Prostate gland (tissue), 2 donors: ENCODE measurements at regions not wholly inside any gene's neighbourhood (a gene's known extent, or its start where the extent isn't known, plus 50 kb on each side); places are given as distances from the start of the nearest gene placed in this dataset.

Source experiments
- POLR2A ChIP-seq: fragments of 450-650 bp; IDR thresholded peaks from one replicate; pipeline ENCODE4 v1.6.1; 2016; ENCODE audit warnings: antibody characterized with exemption, mild to moderate bottlenecking
- TF ChIP-seq, protein P1 (sequence below), 4 experiments: fragments of 200-600 bp in 2 of 4; fragments of 450-650 bp in 2 of 4; sonication (generic) in 2 of 4; IDR thresholded peaks; 1 replicate in 3 of 4; 2 replicates in 1 of 4; pipeline ENCODE4 v1.5.1; 2016 to 2019; ENCODE audit warnings: antibody characterized with exemption in 4 of 4, mild to moderate bottlenecking in 2 of 4, moderate library complexity in 2 of 4

DNA sequence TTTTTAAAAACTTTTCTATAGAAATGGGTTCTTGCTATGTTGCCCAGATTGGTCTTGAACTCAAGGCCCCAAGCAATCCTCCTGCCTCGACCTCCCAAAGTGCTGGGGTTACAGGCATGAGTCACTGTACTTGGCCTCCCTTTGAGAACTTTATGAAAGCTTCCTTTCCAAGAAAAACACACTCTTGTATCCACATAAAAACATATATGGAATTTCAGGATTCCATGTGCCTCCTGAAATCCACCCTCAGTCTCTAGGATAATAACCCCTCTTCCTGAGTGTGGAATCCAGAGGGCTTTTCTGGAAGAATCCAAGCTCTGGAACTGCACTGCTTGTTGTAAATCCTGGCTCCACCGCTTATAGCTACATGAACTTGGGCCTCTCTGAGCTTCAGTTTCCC lies 53.2 kb upstream of the MRTFB start:
- TF ChIP-seq, protein P1, sequence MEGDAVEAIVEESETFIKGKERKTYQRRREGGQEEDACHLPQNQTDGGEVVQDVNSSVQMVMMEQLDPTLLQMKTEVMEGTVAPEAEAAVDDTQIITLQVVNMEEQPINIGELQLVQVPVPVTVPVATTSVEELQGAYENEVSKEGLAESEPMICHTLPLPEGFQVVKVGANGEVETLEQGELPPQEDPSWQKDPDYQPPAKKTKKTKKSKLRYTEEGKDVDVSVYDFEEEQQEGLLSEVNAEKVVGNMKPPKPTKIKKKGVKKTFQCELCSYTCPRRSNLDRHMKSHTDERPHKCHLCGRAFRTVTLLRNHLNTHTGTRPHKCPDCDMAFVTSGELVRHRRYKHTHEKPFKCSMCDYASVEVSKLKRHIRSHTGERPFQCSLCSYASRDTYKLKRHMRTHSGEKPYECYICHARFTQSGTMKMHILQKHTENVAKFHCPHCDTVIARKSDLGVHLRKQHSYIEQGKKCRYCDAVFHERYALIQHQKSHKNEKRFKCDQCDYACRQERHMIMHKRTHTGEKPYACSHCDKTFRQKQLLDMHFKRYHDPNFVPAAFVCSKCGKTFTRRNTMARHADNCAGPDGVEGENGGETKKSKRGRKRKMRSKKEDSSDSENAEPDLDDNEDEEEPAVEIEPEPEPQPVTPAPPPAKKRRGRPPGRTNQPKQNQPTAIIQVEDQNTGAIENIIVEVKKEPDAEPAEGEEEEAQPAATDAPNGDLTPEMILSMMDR (IDR thresholded peaks at IDR 0.05): no peak
- no peak for TF ChIP-seq POLR2A
